ENCODE measurements at regions not wholly inside any gene's neighbourhood (a gene's known extent, or its start where the extent isn't known, plus 50 kb on each side); places are given as distances from the start of the nearest gene placed in this dataset.
"Not testable (repeated sequence)": the region's sequence is repeated elsewhere in the genome, so short reads cannot be mapped to it uniquely, and the experiment has no call there.

DNA sequence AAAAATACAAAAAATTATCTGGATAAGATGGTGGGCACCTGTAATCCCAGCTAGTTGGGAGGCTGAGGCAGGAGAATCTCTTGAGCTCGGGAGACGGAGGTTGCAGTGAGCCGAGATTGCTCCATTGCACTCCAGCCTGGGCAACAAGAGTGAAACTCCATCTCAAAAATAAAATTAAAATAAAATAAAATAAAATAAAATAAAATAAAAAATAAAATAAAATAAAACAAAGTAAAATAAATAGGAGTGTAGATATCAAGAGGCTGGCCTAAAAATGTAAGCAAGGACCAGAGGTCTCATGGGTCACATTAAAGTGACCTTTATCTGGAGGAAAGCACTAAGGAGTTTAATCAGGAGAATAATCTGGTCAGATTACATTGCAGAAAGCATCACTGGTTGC lies 293.8 kb downstream of the MIAT start:
- not testable (repeated sequence) for H3K27me3 ChIP-seq, H3K4me3 ChIP-seq, H3K36me3 ChIP-seq, DNase-seq, H3K9me3 ChIP-seq

DNA sequence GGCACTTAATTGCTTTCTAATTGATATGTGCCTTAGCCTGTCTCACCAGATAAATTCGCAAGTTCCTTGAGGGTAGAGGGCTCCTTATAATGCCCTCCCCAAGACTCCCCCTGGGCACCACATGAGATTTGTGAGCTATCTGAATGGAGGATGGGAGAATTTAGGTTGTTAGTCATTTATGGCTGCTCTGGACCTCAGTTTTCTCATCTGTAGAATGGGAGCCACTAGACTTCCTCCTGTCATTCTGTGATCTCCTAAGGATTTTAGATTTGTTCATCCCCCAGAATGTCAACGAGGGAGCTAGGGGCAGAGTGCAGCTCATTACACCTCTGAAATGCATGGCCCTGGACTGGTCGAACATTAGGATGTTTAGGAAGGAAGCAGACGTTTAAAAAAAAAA lies 294.6 kb downstream of the MIAT start:
- Histone ChIP-seq H3K4me3 (no peak overlapping the region), H3K36me3 (no peaks in the 10 kb centered on the region), H3K9me3 (no peaks in the 10 kb centered on the region), H3K27me3 (no peaks in the 10 kb centered on the region)
- DNase-seq = no peak

DNA sequence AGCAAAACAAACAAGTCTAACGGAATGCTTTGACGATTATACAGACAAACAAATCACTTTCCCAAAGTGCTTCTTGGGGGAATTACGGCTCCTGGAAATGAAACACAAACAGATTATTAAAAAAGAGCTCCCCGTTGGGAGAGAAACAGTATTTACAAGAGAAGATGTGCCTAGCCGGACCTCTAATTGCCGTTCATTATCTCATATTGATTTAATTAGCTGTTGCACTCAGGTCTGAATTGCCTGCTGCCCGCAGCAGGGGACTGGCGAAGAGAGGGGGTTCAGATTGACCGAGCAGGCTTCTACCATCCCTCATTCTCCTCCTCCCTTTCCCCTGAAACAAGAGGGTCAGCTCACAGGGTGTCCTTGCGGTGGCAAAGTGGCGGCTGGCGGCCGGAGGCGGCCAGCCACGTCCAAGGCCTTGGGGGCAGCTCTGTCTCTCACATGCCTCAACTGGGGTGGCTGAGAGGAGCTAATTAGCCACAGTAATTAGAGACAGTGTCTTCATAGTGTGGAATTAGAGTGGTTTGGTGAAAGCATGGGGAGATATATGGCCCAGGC lies 295.1 kb downstream of the MIAT start:
- Histone ChIP-seq H3K36me3 (no peaks in the 10 kb centered on the region), H3K4me3 (no peak overlapping the region), H3K9me3 (no peaks in the 10 kb centered on the region), H3K27me3 (no peaks in the 10 kb centered on the region)
- DNase-seq = no peak

DNA sequence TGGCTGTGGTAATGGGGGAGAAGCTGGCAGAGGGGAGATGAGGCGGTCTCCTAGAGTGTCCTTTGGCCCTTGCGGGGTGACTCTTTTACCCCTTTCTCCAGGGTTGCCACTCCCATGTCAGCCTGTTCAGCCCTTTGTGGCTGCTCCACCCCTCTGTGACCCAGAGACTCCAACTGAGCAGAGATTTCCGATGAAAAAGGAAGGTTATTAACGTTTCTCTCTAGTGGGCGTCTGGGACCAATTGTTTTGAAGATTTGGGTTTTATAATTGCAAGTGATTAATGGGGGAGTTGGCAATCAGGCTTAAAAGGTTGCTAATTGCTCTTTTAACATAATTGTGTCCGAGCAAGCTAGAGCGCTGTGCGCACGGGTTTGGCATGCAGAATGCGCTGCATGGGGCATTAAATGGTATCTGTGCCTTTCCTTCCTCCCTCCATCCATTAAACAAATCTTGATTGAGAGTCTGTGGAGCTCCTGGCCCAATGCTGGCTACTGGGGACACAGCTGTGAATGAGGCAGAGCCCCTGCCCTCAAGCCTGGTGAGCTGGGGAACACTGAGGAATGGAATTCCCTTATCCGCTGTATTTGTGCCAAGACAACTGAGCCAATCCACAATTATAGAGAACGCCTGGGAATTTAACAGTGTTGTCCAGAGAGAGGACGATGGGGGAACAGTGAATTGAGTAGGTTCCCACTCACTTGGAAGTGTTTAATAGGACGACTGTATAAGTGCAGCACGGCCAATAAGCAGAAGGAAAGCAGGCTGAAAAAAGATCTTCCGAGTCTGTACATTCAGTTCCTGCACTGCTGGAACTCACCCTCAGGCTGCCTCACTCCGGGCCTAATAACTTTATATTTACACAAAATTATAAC lies 295.9 kb downstream of the MIAT start:
- Histone ChIP-seq H3K27me3 (no peaks in the 10 kb centered on the region), H3K9me3 (no peaks in the 10 kb centered on the region), H3K36me3 (no peaks in the 10 kb centered on the region), H3K4me3 (no peak overlapping the region)
- no peak for DNase-seq

DNA sequence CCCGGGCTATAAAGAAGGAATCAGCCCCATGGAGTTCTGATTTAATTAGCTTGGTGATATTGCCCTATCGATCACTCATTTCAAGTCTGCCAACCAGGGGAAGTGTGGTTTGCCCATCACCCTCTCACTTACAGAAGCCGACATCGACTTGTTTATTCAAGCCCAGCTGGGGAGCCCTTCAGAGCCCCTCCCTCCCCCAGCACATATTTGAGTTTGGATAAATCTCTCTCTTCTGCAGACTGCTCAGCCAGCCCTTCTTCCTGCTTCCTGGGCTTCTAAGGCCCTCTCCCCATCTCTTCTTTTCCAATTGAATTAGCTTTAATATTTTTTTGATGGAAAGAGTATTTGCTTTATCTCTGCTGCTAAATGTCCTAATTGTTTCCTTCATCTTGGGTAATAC lies 299.0 kb downstream of the MIAT start:
- H3K27me3 ChIP-seq = peaks cover 2% of the 10 kb centered on the region
- no peak overlapping the region for H3K4me3 ChIP-seq
- DNase-seq = no peak
- no peaks in the 10 kb centered on the region for H3K36me3 ChIP-seq
- no peaks in the 10 kb centered on the region for H3K9me3 ChIP-seq

DNA sequence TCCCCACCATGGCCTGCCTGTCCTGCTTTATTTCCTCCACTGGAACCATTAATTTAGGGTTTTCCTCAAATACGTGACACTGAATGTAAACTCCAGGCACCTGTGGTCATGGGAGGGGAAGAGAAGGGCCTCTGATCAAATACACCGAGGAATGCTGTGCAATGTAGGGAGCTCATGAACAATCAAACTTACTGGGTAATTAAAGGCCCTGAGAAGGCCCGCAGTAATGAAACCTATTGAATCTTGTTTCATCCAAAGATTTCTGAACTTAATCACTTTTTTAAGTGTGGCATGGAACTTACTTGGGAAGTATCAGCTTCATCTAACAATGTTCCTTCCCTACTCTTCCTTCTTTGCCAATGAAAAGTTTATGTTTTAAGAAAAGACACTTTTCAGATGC lies 299.8 kb downstream of the MIAT start:
- H3K27me3 ChIP-seq = peaks cover 2% of the 10 kb centered on the region
- no peaks in the 10 kb centered on the region for H3K36me3 ChIP-seq
- no peaks in the 10 kb centered on the region for H3K9me3 ChIP-seq
- H3K4me3 ChIP-seq = no peak overlapping the region
- no peak for DNase-seq

DNA sequence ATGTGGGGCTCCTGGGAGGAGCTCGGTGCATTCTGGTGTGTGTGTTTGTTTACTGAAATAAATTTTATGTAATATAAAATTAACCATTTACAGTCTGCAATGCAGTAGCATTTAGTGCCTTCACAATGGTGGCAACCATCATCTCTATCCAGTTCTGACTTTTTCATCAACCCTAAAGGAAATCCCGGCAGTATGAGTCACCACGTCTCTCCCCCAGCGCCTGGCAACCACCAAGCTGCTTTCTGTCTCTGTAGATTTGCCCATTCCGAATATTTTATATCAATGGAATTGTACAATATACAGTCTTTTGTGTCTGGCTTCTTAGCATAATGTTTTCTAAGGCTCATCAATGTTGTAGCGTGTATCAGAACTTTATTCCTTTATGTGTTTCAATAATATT lies 300.5 kb downstream of the MIAT start:
- H3K36me3 ChIP-seq = no peaks in the 10 kb centered on the region
- H3K27me3 ChIP-seq = peaks cover 2% of the 10 kb centered on the region
- H3K4me3 ChIP-seq = no peak overlapping the region
- no peak for DNase-seq
- H3K9me3 ChIP-seq = no peaks in the 10 kb centered on the region

DNA sequence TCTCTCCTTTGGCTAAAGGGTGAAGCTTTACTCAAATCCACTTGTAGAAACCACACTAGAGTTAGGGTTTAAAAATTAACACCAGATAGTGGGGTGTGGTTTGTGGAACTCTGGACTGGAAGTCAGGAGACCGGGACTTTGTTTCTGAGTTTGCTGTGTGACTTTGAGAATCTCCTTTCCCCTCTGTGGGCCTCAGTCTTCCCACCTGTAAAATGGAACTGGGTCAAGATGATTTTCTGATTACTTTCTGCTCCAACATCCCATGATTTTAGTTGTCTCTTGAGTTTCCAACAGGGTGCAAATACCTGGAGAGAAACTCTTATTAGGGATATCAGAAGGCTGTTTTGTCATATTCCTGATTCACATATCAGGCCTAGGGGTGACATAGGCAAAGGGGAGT lies 301.0 kb downstream of the MIAT start:
- Histone ChIP-seq H3K4me3 (no peak overlapping the region), H3K9me3 (no peaks in the 10 kb centered on the region), H3K27me3 (peaks cover 2% of the 10 kb centered on the region), H3K36me3 (no peaks in the 10 kb centered on the region)
- no peak for DNase-seq

DNA sequence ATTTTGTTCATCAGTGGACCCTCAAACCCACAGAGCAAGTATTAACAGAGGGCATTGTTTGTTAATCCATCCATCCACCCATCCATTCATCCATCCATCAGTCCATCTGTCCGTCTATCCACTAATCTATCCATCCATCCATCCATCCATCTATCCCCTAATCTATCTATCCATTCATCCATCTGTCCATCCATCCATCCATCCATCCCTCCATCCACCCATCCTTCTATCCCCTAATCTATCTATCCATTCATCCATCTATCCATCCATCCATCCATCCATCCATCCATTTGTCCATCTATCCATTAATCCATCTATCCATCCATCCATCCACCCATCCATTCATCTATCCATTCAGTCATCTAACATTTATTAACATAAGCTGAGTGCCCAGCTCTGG lies 307.3 kb downstream of the MIAT start:
- no peaks in the 10 kb centered on the region for H3K36me3 ChIP-seq
- peaks cover 2% of the 10 kb centered on the region for H3K27me3 ChIP-seq
- no peak for DNase-seq
- no peaks in the 10 kb centered on the region for H3K9me3 ChIP-seq
- no peak overlapping the region for H3K4me3 ChIP-seq

DNA sequence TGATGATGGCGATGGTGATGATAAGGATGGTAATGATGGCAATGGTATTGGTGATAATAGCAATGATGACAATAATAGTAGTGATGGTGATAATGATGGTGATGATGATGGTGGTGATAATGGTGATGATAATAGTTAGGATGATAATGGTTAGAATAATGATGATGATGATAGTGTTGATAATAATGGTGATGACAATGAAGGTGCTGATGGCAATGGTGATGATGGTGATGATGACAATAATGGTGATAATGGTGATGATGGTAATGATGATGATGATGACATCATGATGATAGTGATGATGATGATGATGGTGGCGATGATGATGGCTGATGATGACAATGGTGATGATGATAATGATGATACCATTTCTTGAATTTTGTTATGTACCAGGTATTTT lies 309.9 kb downstream of the MIAT start:
- H3K9me3 ChIP-seq = no peaks in the 10 kb centered on the region
- no peak overlapping the region for H3K4me3 ChIP-seq
- DNase-seq = no peak
- no peaks in the 10 kb centered on the region for H3K36me3 ChIP-seq
- no peaks in the 10 kb centered on the region; the same call in 1 of the 2 replicates for H3K27me3 ChIP-seq

DNA sequence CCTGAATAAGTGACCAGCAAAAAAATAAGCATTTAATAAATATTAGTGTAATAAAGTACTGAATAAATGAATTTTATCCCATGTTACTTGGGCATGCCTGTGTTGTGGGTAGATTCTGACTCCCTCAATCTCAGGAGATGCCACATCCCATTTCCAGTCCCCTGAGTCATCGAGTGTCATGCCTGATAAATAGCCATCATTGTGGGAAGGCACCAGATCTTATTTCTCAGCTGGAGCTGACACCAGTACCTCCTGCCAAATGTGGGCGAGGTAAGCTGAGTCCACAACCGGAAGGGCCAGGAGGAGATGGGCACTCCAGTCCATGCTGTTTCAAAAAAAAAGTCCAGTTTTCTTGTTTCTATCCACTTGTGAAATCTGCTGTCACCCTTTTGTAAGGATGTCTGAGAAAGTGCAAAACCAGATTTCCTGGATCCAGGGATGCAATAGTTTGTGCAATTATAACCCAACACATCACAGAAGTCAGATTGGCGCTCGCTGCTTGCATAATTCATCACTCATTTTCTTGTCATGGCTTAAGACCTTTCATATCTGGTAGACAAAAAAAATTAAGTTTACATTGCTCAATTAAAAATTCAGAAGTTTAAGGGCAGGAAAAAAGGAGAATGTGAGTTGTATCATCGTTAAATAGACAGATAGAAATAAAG lies 311.6 kb downstream of the MIAT start:
- H3K9me3 ChIP-seq = no peaks in the 10 kb centered on the region
- H3K27me3 ChIP-seq = no peaks in the 10 kb centered on the region
- DNase-seq = peak; percentile 31
- no peaks in the 10 kb centered on the region for H3K36me3 ChIP-seq
- no peak overlapping the region for H3K4me3 ChIP-seq

DNA sequence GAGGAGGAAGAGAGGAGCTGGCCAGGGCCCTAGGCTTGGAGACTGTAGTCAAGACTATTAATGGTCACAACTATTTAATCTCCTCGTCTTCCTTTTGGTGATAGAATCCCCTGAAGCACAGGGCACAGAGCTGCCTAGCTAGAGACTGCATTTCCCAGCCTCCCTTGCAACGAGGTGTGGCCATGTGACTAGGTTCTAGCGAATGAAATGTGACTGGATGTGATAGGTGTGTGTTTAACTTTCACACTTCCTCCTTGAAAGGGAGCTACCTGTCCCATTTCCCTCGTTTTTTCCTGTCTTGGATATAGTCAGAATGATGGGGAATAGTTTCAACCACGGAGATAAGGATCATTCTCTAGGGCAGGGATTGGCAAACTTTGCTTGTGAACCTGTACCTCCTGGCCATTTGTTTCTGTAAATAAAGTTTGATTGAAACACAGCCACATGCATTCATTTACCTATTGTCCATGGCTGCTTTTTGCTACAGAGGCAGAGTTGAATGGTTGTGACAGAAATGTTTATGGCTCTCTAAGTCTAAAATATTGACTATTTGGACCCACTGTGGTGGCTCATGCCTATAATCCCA lies 313.5 kb downstream of the MIAT start:
- H3K9me3 ChIP-seq = no peaks in the 10 kb centered on the region
- H3K27me3 ChIP-seq = no peaks in the 10 kb centered on the region
- no peak for DNase-seq
- no peak overlapping the region for H3K4me3 ChIP-seq
- H3K36me3 ChIP-seq = no peaks in the 10 kb centered on the region

DNA sequence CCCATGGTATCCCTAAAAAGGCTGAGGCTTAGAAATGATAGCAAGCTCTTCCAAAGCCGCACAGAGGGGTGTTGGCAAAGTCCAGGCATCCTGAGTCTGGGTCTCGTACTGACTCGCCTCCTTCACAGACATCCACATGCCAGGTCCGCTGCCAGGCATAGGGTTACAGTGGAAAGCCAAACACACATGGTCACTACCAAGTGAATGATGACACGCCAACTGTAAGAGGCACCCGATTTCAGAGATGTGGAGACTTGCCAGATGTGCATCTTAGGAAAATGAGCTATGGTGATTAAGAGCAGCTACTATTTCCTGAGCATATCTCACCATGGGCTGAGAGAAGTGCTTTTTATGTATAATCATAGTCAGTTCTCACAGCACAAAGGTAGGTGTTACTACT lies 314.9 kb downstream of the MIAT start:
- H3K36me3 ChIP-seq = no peaks in the 10 kb centered on the region
- no peak overlapping the region for H3K4me3 ChIP-seq
- H3K9me3 ChIP-seq = no peaks in the 10 kb centered on the region
- peak; percentile 60 for DNase-seq
- H3K27me3 ChIP-seq = no peaks in the 10 kb centered on the region; the same call in 1 of the 2 replicates

DNA sequence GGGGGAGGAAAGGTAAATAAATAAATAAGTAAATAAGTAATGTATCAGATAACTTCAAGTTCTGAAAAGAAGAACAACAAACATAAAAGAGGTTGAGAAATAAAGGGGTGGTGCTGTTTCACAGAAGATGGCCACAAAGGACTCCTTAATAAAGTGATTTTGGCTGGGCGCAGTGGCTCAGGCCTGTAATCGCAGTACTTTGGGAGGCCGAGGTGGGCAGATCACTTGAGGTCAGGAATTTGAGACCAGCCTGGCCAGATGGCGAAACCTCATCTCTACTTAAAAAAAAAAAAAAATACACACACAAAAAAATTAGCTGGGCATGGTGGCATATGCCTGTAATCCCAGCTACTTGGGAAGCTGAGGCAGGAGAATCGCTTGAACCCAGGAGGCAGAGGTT lies 315.5 kb downstream of the MIAT start:
- not testable (repeated sequence) for H3K4me3 ChIP-seq, H3K27me3 ChIP-seq, H3K36me3 ChIP-seq, DNase-seq, H3K9me3 ChIP-seq

DNA sequence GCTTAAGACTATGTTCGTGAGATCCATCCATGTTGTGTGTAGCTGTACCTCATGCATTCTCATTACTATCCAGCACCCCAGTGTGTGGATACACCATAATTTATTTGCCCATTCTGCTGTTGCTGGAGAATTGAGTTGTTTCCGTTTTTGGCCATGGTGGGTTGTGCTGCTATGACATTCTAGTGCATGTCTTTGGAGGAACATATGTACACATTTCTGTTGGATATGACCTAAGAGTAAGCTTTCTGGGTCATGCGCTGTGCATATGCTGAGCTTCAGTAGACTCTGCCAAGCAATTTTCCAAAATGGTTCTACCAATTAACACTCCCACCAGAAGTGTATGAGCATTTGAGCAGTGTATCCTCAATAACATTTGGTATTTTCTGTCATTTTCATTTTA lies 316.6 kb downstream of the MIAT start:
- H3K27me3 ChIP-seq = no peaks in the 10 kb centered on the region; the same call in 1 of the 2 replicates
- H3K4me3 ChIP-seq = no peak overlapping the region
- no peak for DNase-seq
- no peaks in the 10 kb centered on the region for H3K36me3 ChIP-seq
- H3K9me3 ChIP-seq = no peaks in the 10 kb centered on the region

DNA sequence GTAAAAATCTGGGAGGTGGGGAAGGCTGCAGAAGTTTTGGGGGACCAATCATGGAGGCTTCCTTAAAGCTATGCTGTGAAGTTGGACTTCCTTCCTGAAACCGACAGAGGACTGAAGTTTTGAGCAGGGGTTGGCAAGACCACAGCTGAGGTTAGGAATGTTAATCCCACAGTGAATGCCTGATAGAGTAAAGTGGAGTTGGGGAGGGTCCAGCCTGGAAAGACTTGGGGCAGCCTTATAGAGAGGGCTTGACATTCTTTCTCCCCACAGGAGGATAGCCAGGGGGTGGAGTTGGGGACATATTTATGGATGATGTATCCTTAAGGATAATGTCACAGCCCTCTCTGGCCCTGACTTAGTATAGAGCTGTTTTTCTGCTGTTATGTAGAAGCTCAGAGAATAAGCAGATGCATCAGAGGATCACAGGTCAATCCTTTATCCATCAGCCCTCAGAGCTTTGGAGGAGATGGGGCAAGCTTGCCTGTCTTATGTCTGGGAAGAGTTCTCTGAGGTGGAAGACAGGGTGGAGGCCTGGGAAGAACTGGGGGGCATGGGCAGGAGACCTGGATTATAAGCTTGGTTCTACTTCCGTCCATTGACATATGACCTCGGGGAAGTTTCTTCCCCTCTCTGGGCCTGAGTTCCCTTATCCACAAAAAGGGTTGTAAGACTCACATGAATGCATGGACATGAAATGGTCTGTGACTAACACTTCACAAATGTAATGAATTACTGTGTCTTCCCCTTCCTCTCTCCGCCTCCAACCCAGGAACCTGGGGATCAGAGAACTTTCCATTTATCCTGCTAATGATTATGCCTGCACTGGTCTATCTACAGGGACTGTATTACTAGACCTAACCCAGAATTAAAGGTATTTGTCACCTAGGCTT lies 317.8 kb downstream of the MIAT start:
- DNase-seq = no peak
- H3K4me3 ChIP-seq = no peak overlapping the region
- no peaks in the 10 kb centered on the region; the same call in 1 of the 2 replicates for H3K27me3 ChIP-seq
- no peaks in the 10 kb centered on the region for H3K9me3 ChIP-seq
- H3K36me3 ChIP-seq = no peaks in the 10 kb centered on the region

Data from MG63 (cell line).